ENCODE measurements at regions not wholly inside any gene's neighbourhood (a gene's known extent, or its start where the extent isn't known, plus 50 kb on each side); places are given as distances from the start of the nearest gene placed in this dataset.
"Not testable (repeated sequence)": the region's sequence is repeated elsewhere in the genome, so short reads cannot be mapped to it uniquely, and the experiment has no call there.

DNA sequence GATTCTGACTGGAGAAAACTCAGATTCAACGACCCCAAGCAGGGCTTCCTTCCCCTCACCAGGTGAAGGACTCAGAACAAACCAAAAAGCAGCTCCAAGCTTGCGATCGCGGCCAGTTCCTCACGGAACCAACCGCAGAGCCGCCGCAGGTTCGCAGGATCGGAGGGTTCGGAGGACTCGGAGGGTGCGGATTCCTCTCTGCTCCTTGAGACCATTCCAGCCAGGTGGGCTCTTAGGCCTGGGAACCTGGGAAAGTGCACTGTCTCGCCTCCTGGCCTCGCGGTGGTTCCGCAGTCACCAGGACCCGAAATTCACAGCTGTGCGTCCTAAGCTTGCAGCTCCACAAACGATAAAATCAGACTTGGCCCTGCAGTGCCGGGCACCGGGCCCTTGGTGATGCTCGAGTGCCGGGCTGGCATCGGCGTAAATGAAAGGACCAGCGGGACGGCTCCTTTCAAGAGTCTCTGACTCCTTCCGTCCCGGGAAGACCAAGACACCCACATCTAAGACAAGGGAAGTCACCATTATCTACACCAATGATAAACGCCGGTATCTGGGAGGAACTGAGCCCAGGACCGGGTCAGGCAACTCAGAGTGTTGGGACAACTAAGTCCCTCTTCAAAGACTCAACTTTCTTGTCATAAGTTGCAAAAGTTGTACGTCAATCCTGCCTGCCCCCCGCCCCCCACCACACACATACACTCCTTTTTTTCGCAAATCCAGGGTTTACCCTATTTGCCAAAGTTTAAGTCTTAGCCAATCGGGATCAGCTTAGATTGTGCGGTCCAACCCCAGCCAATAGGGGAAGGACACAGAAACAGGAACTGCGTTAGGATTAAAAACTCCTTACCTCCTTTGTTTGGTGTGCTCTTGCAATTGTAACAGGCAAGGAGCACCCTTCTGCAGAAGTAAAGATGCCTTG, 69.8 kb upstream of the PRSS16 start:
- peak; percentile 79 for DNase-seq
- Mint-ChIP-seq H3K4me3 (peak overlapping the region; percentile 94 to 97), H3K36me3 (peaks cover 4 to 11% of the 10 kb centered on the region in 2 donors), H3K4me1 (peaks cover 0 to 24% of the 10 kb centered on the region in 2 donors), H3K27me3 (peaks cover 4 to 22% of the 10 kb centered on the region in 2 donors), H3K9me3 (peaks cover 0 to 2% of the 10 kb centered on the region in 2 donors), H3K27ac (peak overlapping the region; percentile 99)
- peak; percentile 88 to 89 for ATAC-seq (replicated peaks)

DNA sequence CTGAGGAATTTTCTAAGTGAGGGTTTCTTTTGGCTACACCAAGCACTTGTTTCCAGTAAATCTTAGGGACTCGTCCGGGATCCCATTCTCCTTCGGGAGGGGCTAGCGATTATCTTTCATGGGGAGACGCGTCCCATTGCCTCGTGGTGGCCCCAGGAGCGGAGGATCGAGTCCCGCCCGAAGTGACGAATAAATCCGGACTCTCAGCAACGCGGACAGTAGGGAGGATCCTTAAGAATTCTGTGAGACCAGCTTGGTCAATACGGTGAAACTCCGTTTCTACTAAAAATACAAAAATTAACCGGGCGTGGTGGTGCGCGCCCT, 69.1 kb upstream of the PRSS16 start:
- Mint-ChIP-seq H3K27ac (peak overlapping the region; percentile 99), H3K36me3 (peaks cover 4 to 11% of the 10 kb centered on the region in 2 donors), H3K4me1 (peaks cover 0 to 24% of the 10 kb centered on the region in 2 donors), H3K27me3 (peaks cover 4 to 22% of the 10 kb centered on the region in 2 donors), H3K4me3 (peak overlapping the region; percentile 94 to 97), H3K9me3 (peaks cover 0 to 2% of the 10 kb centered on the region in 2 donors)
- ATAC-seq (replicated peaks) (no peak), DNase-seq (no peak)

DNA sequence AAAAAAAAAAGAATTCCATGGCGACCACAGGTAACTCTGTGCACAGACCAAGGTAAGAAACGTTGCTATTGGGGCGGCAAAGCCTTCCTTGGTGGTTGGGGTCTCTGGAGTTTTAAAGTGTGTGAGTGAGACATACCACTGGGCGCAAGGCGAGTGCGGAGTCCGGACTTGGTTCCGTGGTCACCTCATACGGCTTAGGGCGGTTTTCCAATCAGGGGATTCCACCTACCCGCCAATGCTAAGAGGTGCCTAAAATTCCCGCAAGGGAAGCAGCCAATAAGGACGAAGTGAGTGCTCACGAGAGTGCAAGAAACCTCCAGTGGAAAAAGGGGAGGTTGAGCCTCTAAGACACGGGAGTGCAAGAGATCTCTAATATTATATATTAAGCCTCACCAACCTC, 68.6 kb upstream of the PRSS16 start:
- H3K27me3 Mint-ChIP-seq = peaks cover 4 to 22% of the 10 kb centered on the region in 2 donors
- H3K4me1 Mint-ChIP-seq = peaks cover 0 to 24% of the 10 kb centered on the region in 2 donors
- no peak for DNase-seq
- H3K4me3 Mint-ChIP-seq = peak overlapping the region; percentile 36 to 97
- no peak overlapping the region for H3K27ac Mint-ChIP-seq
- H3K9me3 Mint-ChIP-seq = peaks cover 0 to 2% of the 10 kb centered on the region in 2 donors
- ATAC-seq (replicated peaks) = no peak
- H3K36me3 Mint-ChIP-seq = peaks cover 4 to 11% of the 10 kb centered on the region in 2 donors

DNA sequence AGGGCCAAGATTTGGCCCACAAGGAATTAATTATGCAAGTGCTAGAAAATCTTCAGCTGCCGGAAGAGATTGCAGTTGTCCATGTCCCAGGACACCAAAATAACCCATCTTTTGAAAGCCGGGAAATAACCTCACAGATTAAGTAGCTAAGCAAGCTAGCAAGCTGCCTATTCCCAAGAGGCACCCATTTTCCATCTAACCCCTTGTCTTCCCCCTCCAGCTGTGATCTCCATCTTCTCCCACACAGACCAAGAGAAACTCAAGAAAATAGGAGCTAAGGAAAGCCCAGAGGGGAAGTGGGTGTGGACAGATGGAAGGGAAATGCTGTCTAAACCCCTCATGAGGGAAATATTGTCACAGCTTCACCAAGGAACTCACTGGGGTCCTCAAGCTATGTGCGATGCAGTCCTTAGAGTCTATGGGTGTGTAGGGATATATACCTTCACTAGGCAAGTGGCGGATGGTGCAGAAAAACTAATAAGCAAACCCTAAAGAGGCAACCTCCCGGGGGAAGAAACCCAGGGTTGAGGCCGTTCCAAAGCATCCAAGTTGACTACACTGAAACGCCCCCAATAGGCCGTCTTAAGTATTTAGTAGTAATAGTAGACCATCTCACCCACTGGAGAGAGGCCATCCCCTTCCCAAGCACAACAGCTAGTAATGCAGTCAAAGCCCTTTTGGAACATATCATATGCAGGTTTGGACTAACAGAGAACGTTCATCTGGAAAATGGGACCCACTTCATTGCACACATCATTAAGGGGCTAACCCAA, 64.3 kb upstream of the PRSS16 start:
- H3K27me3 Mint-ChIP-seq = peaks cover 4 to 14% of the 10 kb centered on the region in 2 donors
- DNase-seq (no peak), ATAC-seq (replicated peaks) (no peak)
- peaks cover 0 to 2% of the 10 kb centered on the region in 2 donors for H3K9me3 Mint-ChIP-seq
- no peak overlapping the region for H3K27ac Mint-ChIP-seq
- peaks cover 6 to 11% of the 10 kb centered on the region in 2 donors for H3K4me1 Mint-ChIP-seq
- no peaks in the 10 kb centered on the region for H3K36me3 Mint-ChIP-seq
- H3K4me3 Mint-ChIP-seq = no peak overlapping the region

DNA sequence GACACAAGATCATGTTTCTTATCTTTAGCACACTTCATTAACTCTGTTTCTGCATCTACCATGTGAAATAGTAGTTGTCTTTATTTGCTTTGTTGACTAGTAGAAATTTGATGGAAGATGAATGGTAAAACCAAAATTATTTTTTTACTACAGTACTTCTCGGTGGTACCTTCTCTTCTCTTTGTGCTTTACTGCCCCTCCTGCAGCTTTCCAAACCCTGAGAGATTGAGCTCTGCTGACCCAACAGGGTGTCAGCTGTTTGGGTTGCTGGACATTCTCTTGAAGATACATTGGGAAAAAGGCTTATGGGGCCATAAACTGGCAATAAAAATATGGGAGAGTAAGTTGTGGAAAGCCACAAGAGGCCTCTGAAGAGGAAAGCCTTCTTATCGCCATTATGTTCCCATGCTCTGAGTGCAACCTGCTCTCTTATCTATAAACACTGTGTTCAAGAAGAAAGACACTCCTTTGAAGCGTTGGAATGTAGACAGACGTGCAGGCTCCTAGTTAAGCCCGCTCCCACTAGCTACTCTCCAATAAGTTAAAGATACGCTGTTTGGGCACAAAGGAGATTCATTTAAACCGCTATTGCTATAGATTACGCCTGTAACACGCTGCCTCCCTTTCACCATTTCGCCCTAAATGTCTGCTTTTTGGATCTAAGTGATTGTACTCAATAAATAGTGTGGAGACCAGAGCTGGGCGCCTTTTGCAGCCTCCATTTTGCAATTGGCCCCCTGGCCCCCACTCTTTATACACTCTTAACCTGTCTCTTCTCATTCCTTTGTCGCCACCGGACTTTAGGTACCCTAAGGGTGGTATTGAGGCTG, 60.1 kb upstream of the PRSS16 start:
- DNase-seq (no peak), ATAC-seq (replicated peaks) (no peak)
- Mint-ChIP-seq H3K36me3 (no peaks in the 10 kb centered on the region), H3K4me3 (peak overlapping the region; percentile 89 to 93), H3K27me3 (no peaks in the 10 kb centered on the region), H3K27ac (peak overlapping the region; percentile 87), H3K9me3 (no peaks in the 10 kb centered on the region), H3K4me1 (peaks cover 7 to 13% of the 10 kb centered on the region in 2 donors)

DNA sequence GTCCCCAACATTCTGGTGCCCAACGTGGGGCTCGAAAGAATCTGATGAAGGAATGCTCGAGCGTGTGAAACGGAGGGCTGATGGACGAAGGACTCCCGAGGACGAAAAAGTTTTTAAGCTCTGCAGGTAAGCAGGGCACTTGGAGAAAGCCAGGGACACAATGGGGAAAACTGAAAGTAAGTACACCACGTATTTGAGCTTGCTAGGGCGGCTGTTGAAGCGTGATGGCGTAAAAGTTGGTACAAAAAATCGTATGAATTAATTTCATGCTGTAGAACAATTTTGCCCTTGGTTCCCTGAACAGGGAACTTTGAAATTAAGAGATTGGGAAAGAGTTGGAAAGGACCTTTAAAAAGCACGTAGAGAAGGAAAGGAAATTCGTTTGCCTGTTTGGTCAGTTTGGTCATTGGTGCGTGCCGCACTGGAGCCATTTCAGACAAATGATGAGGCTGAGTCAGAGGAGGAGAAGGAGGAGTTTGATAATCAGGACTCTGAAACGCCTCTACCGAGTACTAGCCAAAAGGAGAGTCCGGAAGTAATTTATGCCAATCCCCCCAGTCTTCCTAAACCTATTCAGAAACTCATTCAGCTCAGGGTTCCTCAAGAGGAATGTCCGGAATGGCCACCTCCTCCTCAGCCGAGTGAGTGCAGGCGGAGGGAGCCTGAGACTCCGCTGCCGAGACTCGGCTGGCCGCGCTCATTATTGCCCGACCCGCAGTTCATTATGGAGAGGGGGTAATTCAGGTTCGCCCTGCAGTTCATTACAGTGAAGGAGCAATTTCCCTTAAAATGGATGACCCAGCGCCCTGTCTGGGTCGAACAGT, 59.2 kb upstream of the PRSS16 start:
- H3K36me3 Mint-ChIP-seq = no peaks in the 10 kb centered on the region
- peaks cover 7 to 13% of the 10 kb centered on the region in 2 donors for H3K4me1 Mint-ChIP-seq
- peak; percentile 91 to 92 for ATAC-seq (replicated peaks)
- H3K27ac Mint-ChIP-seq = peak overlapping the region; percentile 87
- H3K4me3 Mint-ChIP-seq = peak overlapping the region; percentile 89 to 93
- DNase-seq = peak; percentile 39
- H3K27me3 Mint-ChIP-seq = no peaks in the 10 kb centered on the region
- H3K9me3 Mint-ChIP-seq = no peaks in the 10 kb centered on the region

DNA sequence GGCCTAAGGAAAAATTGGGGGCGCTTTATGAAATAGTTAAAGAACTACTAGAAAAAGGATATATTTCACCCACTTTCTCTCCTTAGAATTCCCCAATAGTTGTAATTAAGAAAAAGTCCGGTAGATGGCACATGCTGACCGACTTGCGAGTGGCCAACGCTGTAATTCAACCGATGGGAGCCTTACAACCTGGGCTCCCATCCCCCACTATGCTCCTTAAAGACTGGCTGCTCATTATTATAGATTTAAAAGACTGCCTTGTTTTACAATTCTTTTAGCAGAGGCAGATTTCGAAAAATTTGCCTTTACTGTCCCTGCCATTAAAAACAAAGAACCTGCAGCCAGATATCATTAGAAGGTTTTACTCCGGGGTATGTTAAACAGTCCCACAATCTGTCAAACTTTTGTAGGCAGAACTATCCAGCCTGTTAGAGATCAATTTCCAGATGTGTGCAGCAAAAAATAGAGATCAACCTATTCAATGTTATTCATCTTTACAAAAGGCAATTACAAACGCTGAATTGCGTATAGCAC, 58.5 kb upstream of the PRSS16 start:
- Mint-ChIP-seq H3K27me3 (no peaks in the 10 kb centered on the region), H3K9me3 (no peaks in the 10 kb centered on the region), H3K27ac (peak overlapping the region; percentile 87), H3K4me1 (peaks cover 7 to 13% of the 10 kb centered on the region in 2 donors), H3K36me3 (no peaks in the 10 kb centered on the region), H3K4me3 (peak overlapping the region; percentile 89 to 93)
- ATAC-seq (replicated peaks) (peak; percentile 85), DNase-seq (peak; percentile 36)

DNA sequence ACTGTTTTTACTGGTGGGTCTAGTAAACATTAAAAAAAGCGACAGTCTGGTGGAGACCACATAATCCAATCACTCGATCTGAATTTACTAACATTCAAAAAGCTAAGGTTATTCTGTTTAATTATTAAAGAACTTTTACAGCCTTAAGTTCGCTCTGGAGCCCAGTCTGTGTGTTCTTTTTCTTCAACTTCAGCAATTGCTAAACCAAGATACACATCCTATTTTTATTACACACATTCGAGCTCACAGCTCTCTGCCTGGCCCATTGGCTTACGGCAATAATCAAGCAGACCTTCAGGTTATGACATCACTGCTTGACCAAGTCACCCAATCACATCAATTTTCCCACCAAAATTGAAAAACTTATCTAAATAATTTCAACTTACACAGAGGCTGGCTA, 57.4 kb upstream of the PRSS16 start:
- no peak for ATAC-seq (replicated peaks)
- Mint-ChIP-seq H3K9me3 (no peaks in the 10 kb centered on the region), H3K27me3 (no peaks in the 10 kb centered on the region), H3K36me3 (no peaks in the 10 kb centered on the region), H3K4me1 (peaks cover 7 to 13% of the 10 kb centered on the region in 2 donors), H3K27ac (no peak overlapping the region), H3K4me3 (no peak overlapping the region)
- DNase-seq = no peak

DNA sequence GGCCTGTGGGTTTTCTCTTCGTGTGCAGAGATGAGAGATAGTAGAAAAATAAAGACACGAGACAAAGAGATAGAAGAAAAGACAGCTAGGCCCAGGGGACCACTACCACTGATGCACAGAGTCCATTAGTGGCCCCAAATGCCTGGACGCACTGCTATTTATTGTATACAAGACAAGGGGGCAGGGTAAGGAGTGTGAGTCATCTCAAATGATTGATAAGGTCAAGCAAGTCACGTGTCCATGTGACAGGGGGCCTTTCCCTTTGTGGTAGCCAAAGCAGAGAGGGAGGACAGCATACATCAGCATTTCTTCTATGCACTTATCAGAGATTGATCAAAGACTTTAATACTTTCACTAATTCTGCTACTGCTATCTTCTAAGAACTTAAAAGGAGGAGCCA, 53.0 kb upstream of the PRSS16 start:
- not testable (repeated sequence) for H3K9me3 Mint-ChIP-seq; DNase-seq; H3K27ac Mint-ChIP-seq; H3K4me3 Mint-ChIP-seq; H3K36me3 Mint-ChIP-seq; H3K4me1 Mint-ChIP-seq; ATAC-seq (replicated peaks)
- H3K27me3 Mint-ChIP-seq = peaks cover 2 to 26% of the 10 kb centered on the region in 2 donors

DNA sequence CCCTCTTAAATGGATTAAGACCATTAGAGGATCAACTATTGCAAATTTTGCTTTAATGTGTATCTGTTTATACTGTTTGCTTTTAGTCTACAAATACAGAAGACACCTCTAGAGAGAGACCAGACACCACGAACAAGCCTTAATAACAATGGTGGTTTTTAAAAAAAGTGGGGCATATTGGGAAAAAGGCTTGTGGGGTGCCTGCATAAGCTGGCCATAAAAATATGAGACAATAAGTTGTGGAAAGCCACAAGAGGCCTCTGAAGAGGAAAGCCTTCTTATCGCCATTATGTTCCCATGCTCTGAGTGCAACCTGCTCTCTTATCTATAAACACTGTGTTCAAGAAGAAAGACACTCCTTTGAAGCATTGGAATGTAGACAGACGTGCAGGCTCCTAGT, 52.0 kb upstream of the PRSS16 start:
- not testable (repeated sequence) for H3K4me3 Mint-ChIP-seq; DNase-seq; H3K27ac Mint-ChIP-seq; ATAC-seq (replicated peaks); H3K9me3 Mint-ChIP-seq; H3K4me1 Mint-ChIP-seq; H3K36me3 Mint-ChIP-seq
- peaks cover 5 to 29% of the 10 kb centered on the region in 2 donors for H3K27me3 Mint-ChIP-seq
